CD14-positive monocyte (primary cell): ENCODE measurements at regions not wholly inside any gene's neighbourhood (a gene's known extent, or its start where the extent isn't known, plus 50 kb on each side); places are given as distances from the start of the nearest gene placed in this dataset.
"Not testable (repeated sequence)": the region's sequence is repeated elsewhere in the genome, so short reads cannot be mapped to it uniquely, and the experiment has no call there.

Experiments used
- DNase-seq, 3 donors: peaks; one replicate each; pipeline ENCODE4 v3.0.0-alpha.2; 2011 to 2022
- H2AFZ ChIP-seq: 2 replicates; pipeline ENCODE4 v1.6.0; 2012; ENCODE audit warnings: mild to moderate bottlenecking, low read depth, low read length, inconsistent platforms; ENCODE audit not compliant: insufficient read depth, poor library complexity, severe bottlenecking
- H3K27ac ChIP-seq, 2 donors: 1 replicate in 1 of 2; 2 replicates in 1 of 2; pipeline ENCODE4 v1.5.1; 2012 to 2013; ENCODE audit warnings: low read length in 2 of 2, control low read depth in 1 of 2, inconsistent platforms in 1 of 2, low read depth in 1 of 2, mild to moderate bottlenecking in 1 of 2
- H3K27me3 ChIP-seq, 2 donors: one replicate each; pipeline versions ENCODE4 v1.6.0 to v1.6.1; 2011 to 2013; ENCODE audit warnings: low read length in 2 of 2; ENCODE audit not compliant: control insufficient read depth in 2 of 2, insufficient read depth in 2 of 2
- H3K36me3 ChIP-seq, 2 donors: replicated peaks in 1 of 2; 1 replicate in 1 of 2; 2 replicates in 1 of 2; pipeline versions ENCODE4 v1.5.1 to v1.6.1; 2012 to 2013; ENCODE audit warnings: low read length in 2 of 2, control low read depth in 1 of 2, inconsistent platforms in 1 of 2, mild to moderate bottlenecking in 1 of 2; ENCODE audit not compliant: insufficient read depth in 2 of 2, control insufficient read depth in 1 of 2
- H3K4me1 ChIP-seq, 2 donors: 1 replicate in 1 of 2; 2 replicates in 1 of 2; pipeline versions ENCODE4 v1.5.1 to v1.6.1; 2012 to 2013; ENCODE audit warnings: low read length in 2 of 2, control low read depth in 1 of 2, inconsistent platforms in 1 of 2, mild to moderate bottlenecking in 1 of 2, moderate library complexity in 1 of 2; ENCODE audit not compliant: insufficient read depth in 2 of 2, control insufficient read depth in 1 of 2
- H3K4me2 ChIP-seq: replicated peaks from 2 replicates; pipeline ENCODE3; 2012; ENCODE audit warnings: low read length, moderate library complexity, mild to moderate bottlenecking; ENCODE audit not compliant: poor library complexity, severe bottlenecking; ENCODE audit errors: extremely low read depth
- H3K4me3 ChIP-seq, 3 experiments: fragments of 200-600 bp in 1 of 3; sonication (generic) in 1 of 3; replicated peaks in 1 of 3; 1 replicate in 2 of 3; 2 replicates in 1 of 3; pipeline ENCODE4 v1.5.1; 2011 to 2013; ENCODE audit warnings: low read length in 3 of 3, mild to moderate bottlenecking in 3 of 3, control low read depth in 2 of 3, low read depth in 2 of 3, inconsistent platforms in 1 of 3, moderate library complexity in 1 of 3
- H3K79me2 ChIP-seq: 2 replicates; pipeline ENCODE4 v1.6.0; 2012; ENCODE audit warnings: mild to moderate bottlenecking, control low read depth, inconsistent platforms, low read length, moderate library complexity; ENCODE audit not compliant: insufficient read depth
- H3K9ac ChIP-seq: 2 replicates; pipeline ENCODE4 v1.6.0; 2017; ENCODE audit warnings: low read length, mild to moderate bottlenecking; ENCODE audit not compliant: insufficient read depth, poor library complexity, severe bottlenecking
- H3K9me3 ChIP-seq, 2 donors: replicated peaks in 1 of 2; 1 replicate in 1 of 2; 2 replicates in 1 of 2; pipeline versions ENCODE4 v1.5.1 to v1.6.1; 2012 to 2013; ENCODE audit warnings: low read length in 2 of 2, control low read depth in 1 of 2; ENCODE audit not compliant: control insufficient read depth in 1 of 2, insufficient read depth in 1 of 2
- H4K20me1 ChIP-seq: 2 replicates; pipeline ENCODE4 v1.6.0; 2012; ENCODE audit warnings: mild to moderate bottlenecking, low read length, control low read depth, moderate library complexity; ENCODE audit not compliant: insufficient read depth
- H3K27ac Mint-ChIP-seq, 7 donors: one replicate each; pipeline ENCODE4 v1.8.0; 2020; ENCODE audit warnings: mild to moderate bottlenecking in 7 of 7, mixed read lengths in 7 of 7, moderate library complexity in 6 of 7, inconsistent platforms in 2 of 7
- H3K27me3 Mint-ChIP-seq, 3 donors: one replicate each; pipeline ENCODE4 v1.8.0; 2021 to 2022; ENCODE audit warnings: low read depth in 3 of 3, mild to moderate bottlenecking in 3 of 3, mixed read lengths in 3 of 3, moderate library complexity in 3 of 3, inconsistent platforms in 1 of 3
- H3K36me3 Mint-ChIP-seq, 2 donors: one replicate each; pipeline ENCODE4 v1.8.0; 2020; ENCODE audit warnings: mixed read lengths in 2 of 2, inconsistent platforms in 1 of 2, mild to moderate bottlenecking in 1 of 2
- H3K4me1 Mint-ChIP-seq: one replicate; pipeline ENCODE4 v1.8.0; 2020; ENCODE audit warnings: mild to moderate bottlenecking, mixed read lengths
- H3K4me3 Mint-ChIP-seq, 2 donors: one replicate each; pipeline ENCODE4 v1.8.0; 2020; ENCODE audit warnings: mild to moderate bottlenecking in 2 of 2, mixed read lengths in 2 of 2, moderate library complexity in 1 of 2
- H3K9me3 Mint-ChIP-seq, 7 donors: one replicate each; pipeline ENCODE4 v1.8.0; 2020 to 2022; ENCODE audit warnings: mixed read lengths in 7 of 7, mild to moderate bottlenecking in 6 of 7, moderate library complexity in 6 of 7, inconsistent platforms in 2 of 7
- WGBS: methylation state at CpG from one replicate; pipeline ENCODE4 v1.1.5; 2013; ENCODE audit warnings: missing lambda C conversion rate; ENCODE audit not compliant: insufficient coverage; 5-methylcytosine and 5-hydroxymethylcytosine counted together
- intact Hi-C, 2 donors: fragments of 100-400 bp; cut with micrococcal nuclease; formaldehyde crosslinking; loops; one replicate each; pipeline versions ENCODE4 v1.15.0 to v1.15.1; 2023
- TF ChIP-seq, protein P1 (sequence below): fragments of 200-600 bp; IDR thresholded peaks from one replicate; pipeline ENCODE4 v1.8.0; 2022; ENCODE audit warnings: antibody characterized with exemption, mild to moderate bottlenecking

DNA sequence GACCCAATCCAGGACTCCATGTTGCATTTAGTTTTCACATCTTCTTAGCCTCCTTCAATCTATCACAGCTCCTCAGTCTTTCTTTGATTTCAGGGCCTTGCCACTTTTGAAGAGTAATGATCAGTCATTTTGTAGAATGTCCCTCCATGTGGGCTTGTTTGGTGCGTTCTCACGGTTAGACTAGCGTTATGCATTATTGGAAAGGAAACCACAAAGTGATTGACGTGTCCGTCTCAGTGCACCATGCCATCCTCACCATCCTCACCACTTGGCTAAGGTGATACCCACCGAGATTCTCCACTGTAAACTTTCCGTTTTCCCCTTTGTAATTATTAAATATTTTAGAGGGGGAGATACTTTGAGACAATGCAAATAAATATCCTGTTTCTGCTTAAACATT, 59.6 kb upstream of the OLIG2 start:
- Histone ChIP-seq H3K36me3 (no peaks in the 10 kb centered on the region), H3K27ac (no peak overlapping the region), H3K4me3 (no peak overlapping the region), H3K9me3 (no peaks in the 10 kb centered on the region), H4K20me1 (no peaks in the 10 kb centered on the region), H3K4me2 (no peak overlapping the region), H3K9ac (no peak overlapping the region), H2AFZ (no peak overlapping the region), H3K4me1 (no peaks in the 10 kb centered on the region), H3K79me2 (no peaks in the 10 kb centered on the region), H3K27me3 (peaks cover 10 to 13% of the 10 kb centered on the region in 2 donors)
- no peak for DNase-seq
- 60% methylated on average over 1 of the region's 7 CpGs for WGBS
- H3K4me1 Mint-ChIP-seq = no peaks in the 10 kb centered on the region
- peaks cover 15 to 17% (median 17%) of the 10 kb centered on the region in 3 donors for H3K27me3 Mint-ChIP-seq
- H3K4me3 Mint-ChIP-seq = no peak overlapping the region
- intact Hi-C loops = no loop called here
- peaks cover 0 to 3% (median 0%) of the 10 kb centered on the region in 7 donors for H3K9me3 Mint-ChIP-seq
- H3K27ac Mint-ChIP-seq = no peak overlapping the region
- TF ChIP-seq, protein P1, sequence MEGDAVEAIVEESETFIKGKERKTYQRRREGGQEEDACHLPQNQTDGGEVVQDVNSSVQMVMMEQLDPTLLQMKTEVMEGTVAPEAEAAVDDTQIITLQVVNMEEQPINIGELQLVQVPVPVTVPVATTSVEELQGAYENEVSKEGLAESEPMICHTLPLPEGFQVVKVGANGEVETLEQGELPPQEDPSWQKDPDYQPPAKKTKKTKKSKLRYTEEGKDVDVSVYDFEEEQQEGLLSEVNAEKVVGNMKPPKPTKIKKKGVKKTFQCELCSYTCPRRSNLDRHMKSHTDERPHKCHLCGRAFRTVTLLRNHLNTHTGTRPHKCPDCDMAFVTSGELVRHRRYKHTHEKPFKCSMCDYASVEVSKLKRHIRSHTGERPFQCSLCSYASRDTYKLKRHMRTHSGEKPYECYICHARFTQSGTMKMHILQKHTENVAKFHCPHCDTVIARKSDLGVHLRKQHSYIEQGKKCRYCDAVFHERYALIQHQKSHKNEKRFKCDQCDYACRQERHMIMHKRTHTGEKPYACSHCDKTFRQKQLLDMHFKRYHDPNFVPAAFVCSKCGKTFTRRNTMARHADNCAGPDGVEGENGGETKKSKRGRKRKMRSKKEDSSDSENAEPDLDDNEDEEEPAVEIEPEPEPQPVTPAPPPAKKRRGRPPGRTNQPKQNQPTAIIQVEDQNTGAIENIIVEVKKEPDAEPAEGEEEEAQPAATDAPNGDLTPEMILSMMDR = no peak
- H3K36me3 Mint-ChIP-seq = no peaks in the 10 kb centered on the region

DNA sequence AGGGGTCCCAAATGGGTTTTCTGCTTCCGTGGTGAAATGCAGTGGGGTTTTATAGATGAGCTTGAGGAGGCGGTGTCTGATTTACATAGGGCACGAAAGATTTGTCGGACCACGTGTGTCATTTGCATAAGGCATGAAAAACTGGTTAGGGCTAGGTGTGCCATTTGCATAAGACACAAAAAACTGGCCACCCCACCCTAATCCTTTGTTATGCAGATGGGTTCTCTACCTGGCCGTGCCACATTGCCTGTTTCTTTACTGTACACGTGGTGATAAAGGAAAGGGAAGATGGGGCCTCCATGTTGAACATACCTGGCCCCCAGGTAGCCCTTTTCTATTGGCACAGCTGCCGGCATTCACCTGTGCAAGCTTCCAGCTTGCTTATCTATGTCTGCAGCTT, 57.6 kb upstream of the OLIG2 start:
- H3K4me3 Mint-ChIP-seq, H3K79me2 ChIP-seq, H3K4me1 ChIP-seq, H2AFZ ChIP-seq, H4K20me1 ChIP-seq, H3K4me3 ChIP-seq, H3K27ac ChIP-seq, H3K9ac ChIP-seq, H3K9me3 ChIP-seq, H3K27me3 ChIP-seq, H3K4me2 ChIP-seq, H3K36me3 Mint-ChIP-seq, DNase-seq, intact Hi-C loops, H3K4me1 Mint-ChIP-seq, H3K9me3 Mint-ChIP-seq, H3K36me3 ChIP-seq: not testable (repeated sequence)
- peak overlapping the region in 1 of 7 donors; percentile 7 for H3K27ac Mint-ChIP-seq
- WGBS = 100% methylated on average over 1 of the region's 8 CpGs
- peaks cover 7 to 11% (median 7%) of the 10 kb centered on the region in 3 donors for H3K27me3 Mint-ChIP-seq
